ENCODE measurements at regions not wholly inside any gene's neighbourhood (a gene's known extent, or its start where the extent isn't known, plus 50 kb on each side); places are given as distances from the start of the nearest gene placed in this dataset.

- Mint-ChIP-seq H3K4me1 (ENCODE audit: low read depth) (no peaks in the 10 kb centered on the region), H3K27me3 (ENCODE audit: low read depth) (no peaks in the 10 kb centered on the region), H3K4me3 (no peak overlapping the region), H3K9me3 (peaks cover 4% of the 10 kb centered on the region), H3K36me3 (ENCODE audit: low read depth) (no peaks in the 10 kb centered on the region), H3K27ac (no peak overlapping the region)
- no peak for DNase-seq (ENCODE audit: low spot score)
Observed at GRCh38 chr5:33312571-33313549, 127.9 kb upstream of the TARS1 start.

- DNase-seq (ENCODE audit: low spot score), result no peak
- Mint-ChIP-seq H3K27ac (no peak overlapping the region), H3K4me3 (no peak overlapping the region)
Observed at GRCh38 chr5:33315189-33315588, 125.6 kb upstream of the TARS1 start.

GRCh38 chr5:33316773-33317172 lies 124.0 kb upstream of the TARS1 start:
- no peaks in the 10 kb centered on the region for H3K36me3 Mint-ChIP-seq (ENCODE audit: low read depth)
- H3K27me3 Mint-ChIP-seq (ENCODE audit: low read depth), result no peaks in the 10 kb centered on the region
- H3K27ac Mint-ChIP-seq, result no peak overlapping the region
- no peaks in the 10 kb centered on the region for H3K4me1 Mint-ChIP-seq (ENCODE audit: low read depth)
- DNase-seq (ENCODE audit: low spot score), result no peak
- H3K9me3 Mint-ChIP-seq, result no peaks in the 10 kb centered on the region
- H3K4me3 Mint-ChIP-seq, result no peak overlapping the region

More at GRCh38 chr5:33315189-33315588, 125.6 kb upstream of the TARS1 start:
- Mint-ChIP-seq H3K27me3 (ENCODE audit: low read depth) (no peaks in the 10 kb centered on the region), H3K4me1 (ENCODE audit: low read depth) (no peaks in the 10 kb centered on the region), H3K36me3 (ENCODE audit: low read depth) (no peaks in the 10 kb centered on the region), H3K9me3 (peaks cover 4% of the 10 kb centered on the region)

GRCh38 chr5:33317271-33317670 lies 123.5 kb upstream of the TARS1 start:
- H3K36me3 Mint-ChIP-seq (ENCODE audit: low read depth), result no peaks in the 10 kb centered on the region
- H3K27ac Mint-ChIP-seq, result no peak overlapping the region
- H3K4me1 Mint-ChIP-seq (ENCODE audit: low read depth), result no peaks in the 10 kb centered on the region
- H3K4me3 Mint-ChIP-seq, result no peak overlapping the region
- no peaks in the 10 kb centered on the region for H3K9me3 Mint-ChIP-seq
- DNase-seq (ENCODE audit: low spot score), result no peak
- H3K27me3 Mint-ChIP-seq (ENCODE audit: low read depth), result no peaks in the 10 kb centered on the region

GRCh38 chr5:33319151-33319550 lies 121.6 kb upstream of the TARS1 start:
- Mint-ChIP-seq H3K4me3 (no peak overlapping the region), H3K27me3 (ENCODE audit: low read depth) (no peaks in the 10 kb centered on the region), H3K4me1 (ENCODE audit: low read depth) (no peaks in the 10 kb centered on the region), H3K36me3 (ENCODE audit: low read depth) (no peaks in the 10 kb centered on the region), H3K9me3 (no peaks in the 10 kb centered on the region), H3K27ac (no peak overlapping the region)
- no peak for DNase-seq (ENCODE audit: low spot score)

- no peaks in the 10 kb centered on the region for H3K36me3 Mint-ChIP-seq (ENCODE audit: low read depth)
- no peaks in the 10 kb centered on the region for H3K27me3 Mint-ChIP-seq (ENCODE audit: low read depth)
Observed at GRCh38 chr5:33319841-33320240, 120.9 kb upstream of the TARS1 start.

GRCh38 chr5:33321026-33321425 lies 119.7 kb upstream of the TARS1 start:
- H3K4me3 Mint-ChIP-seq, result no peak overlapping the region
- no peak overlapping the region for H3K27ac Mint-ChIP-seq
- H3K9me3 Mint-ChIP-seq, result no peaks in the 10 kb centered on the region
- H3K4me1 Mint-ChIP-seq (ENCODE audit: low read depth), result no peaks in the 10 kb centered on the region
- H3K36me3 Mint-ChIP-seq (ENCODE audit: low read depth), result no peaks in the 10 kb centered on the region
- H3K27me3 Mint-ChIP-seq (ENCODE audit: low read depth), result no peaks in the 10 kb centered on the region
- no peak for DNase-seq (ENCODE audit: low spot score)

More at GRCh38 chr5:33319841-33320240, 120.9 kb upstream of the TARS1 start:
- no peaks in the 10 kb centered on the region for H3K9me3 Mint-ChIP-seq
- DNase-seq (ENCODE audit: low spot score), result no peak
- no peaks in the 10 kb centered on the region for H3K4me1 Mint-ChIP-seq (ENCODE audit: low read depth)
- H3K27ac Mint-ChIP-seq, result no peak overlapping the region
- no peak overlapping the region for H3K4me3 Mint-ChIP-seq

- no peaks in the 10 kb centered on the region for H3K9me3 Mint-ChIP-seq
- no peaks in the 10 kb centered on the region for H3K4me1 Mint-ChIP-seq (ENCODE audit: low read depth)
- no peaks in the 10 kb centered on the region for H3K27me3 Mint-ChIP-seq (ENCODE audit: low read depth)
- H3K36me3 Mint-ChIP-seq (ENCODE audit: low read depth), result no peaks in the 10 kb centered on the region
- no peak overlapping the region for H3K4me3 Mint-ChIP-seq
- no peak overlapping the region for H3K27ac Mint-ChIP-seq
- no peak for DNase-seq (ENCODE audit: low spot score)
Observed at GRCh38 chr5:33322632-33323031, 118.1 kb upstream of the TARS1 start.

- DNase-seq (ENCODE audit: low spot score), result no peak
- no peak overlapping the region for H3K27ac Mint-ChIP-seq
- no peaks in the 10 kb centered on the region for H3K27me3 Mint-ChIP-seq (ENCODE audit: low read depth)
- no peaks in the 10 kb centered on the region for H3K9me3 Mint-ChIP-seq
- no peaks in the 10 kb centered on the region for H3K4me1 Mint-ChIP-seq (ENCODE audit: low read depth)
- no peak overlapping the region for H3K4me3 Mint-ChIP-seq
- H3K36me3 Mint-ChIP-seq (ENCODE audit: low read depth), result no peaks in the 10 kb centered on the region
Observed at GRCh38 chr5:33324667-33325307, 116.0 kb upstream of the TARS1 start.

GRCh38 chr5:33328818-33329217 lies 111.9 kb upstream of the TARS1 start:
- Mint-ChIP-seq H3K9me3 (no peaks in the 10 kb centered on the region), H3K4me3 (no peak overlapping the region)
- DNase-seq (ENCODE audit: low spot score), result no peak

GRCh38 chr5:33329891-33330290 lies 110.9 kb upstream of the TARS1 start:
- H3K9me3 Mint-ChIP-seq, result no peaks in the 10 kb centered on the region
- H3K36me3 Mint-ChIP-seq (ENCODE audit: low read depth), result no peaks in the 10 kb centered on the region
- no peaks in the 10 kb centered on the region for H3K27me3 Mint-ChIP-seq (ENCODE audit: low read depth)
- no peak for DNase-seq (ENCODE audit: low spot score)
- H3K4me3 Mint-ChIP-seq, result no peak overlapping the region
- H3K27ac Mint-ChIP-seq, result no peak overlapping the region
- no peaks in the 10 kb centered on the region for H3K4me1 Mint-ChIP-seq (ENCODE audit: low read depth)

More at GRCh38 chr5:33328818-33329217, 111.9 kb upstream of the TARS1 start:
- no peaks in the 10 kb centered on the region for H3K36me3 Mint-ChIP-seq (ENCODE audit: low read depth)
- no peak overlapping the region for H3K27ac Mint-ChIP-seq
- no peaks in the 10 kb centered on the region for H3K4me1 Mint-ChIP-seq (ENCODE audit: low read depth)
- no peaks in the 10 kb centered on the region for H3K27me3 Mint-ChIP-seq (ENCODE audit: low read depth)

- Mint-ChIP-seq H3K27me3 (ENCODE audit: low read depth) (no peaks in the 10 kb centered on the region), H3K36me3 (ENCODE audit: low read depth) (no peaks in the 10 kb centered on the region), H3K4me3 (no peak overlapping the region), H3K9me3 (no peaks in the 10 kb centered on the region), H3K27ac (no peak overlapping the region), H3K4me1 (ENCODE audit: low read depth) (no peaks in the 10 kb centered on the region)
- no peak for DNase-seq (ENCODE audit: low spot score)
Observed at GRCh38 chr5:33330426-33330825, 110.3 kb upstream of the TARS1 start.

- Mint-ChIP-seq H3K27ac (no peak overlapping the region), H3K4me3 (no peak overlapping the region), H3K27me3 (ENCODE audit: low read depth) (no peaks in the 10 kb centered on the region), H3K9me3 (no peaks in the 10 kb centered on the region), H3K36me3 (ENCODE audit: low read depth) (no peaks in the 10 kb centered on the region), H3K4me1 (ENCODE audit: low read depth) (no peaks in the 10 kb centered on the region)
- no peak for DNase-seq (ENCODE audit: low spot score)
Observed at GRCh38 chr5:33330992-33331391, 109.8 kb upstream of the TARS1 start.

GRCh38 chr5:33332804-33333203 lies 108.0 kb upstream of the TARS1 start:
- no peak for DNase-seq (ENCODE audit: low spot score)
- H3K36me3 Mint-ChIP-seq (ENCODE audit: low read depth), result no peaks in the 10 kb centered on the region
- H3K4me3 Mint-ChIP-seq, result no peak overlapping the region
- H3K4me1 Mint-ChIP-seq (ENCODE audit: low read depth), result no peaks in the 10 kb centered on the region
- H3K27ac Mint-ChIP-seq, result no peak overlapping the region
- no peaks in the 10 kb centered on the region for H3K9me3 Mint-ChIP-seq
- no peaks in the 10 kb centered on the region for H3K27me3 Mint-ChIP-seq (ENCODE audit: low read depth)
